ENCODE measurements at regions not wholly inside any gene's neighbourhood (a gene's known extent, or its start where the extent isn't known, plus 50 kb on each side); places are given as distances from the start of the nearest gene placed in this dataset.

- TF ChIP-seq, protein P1, sequence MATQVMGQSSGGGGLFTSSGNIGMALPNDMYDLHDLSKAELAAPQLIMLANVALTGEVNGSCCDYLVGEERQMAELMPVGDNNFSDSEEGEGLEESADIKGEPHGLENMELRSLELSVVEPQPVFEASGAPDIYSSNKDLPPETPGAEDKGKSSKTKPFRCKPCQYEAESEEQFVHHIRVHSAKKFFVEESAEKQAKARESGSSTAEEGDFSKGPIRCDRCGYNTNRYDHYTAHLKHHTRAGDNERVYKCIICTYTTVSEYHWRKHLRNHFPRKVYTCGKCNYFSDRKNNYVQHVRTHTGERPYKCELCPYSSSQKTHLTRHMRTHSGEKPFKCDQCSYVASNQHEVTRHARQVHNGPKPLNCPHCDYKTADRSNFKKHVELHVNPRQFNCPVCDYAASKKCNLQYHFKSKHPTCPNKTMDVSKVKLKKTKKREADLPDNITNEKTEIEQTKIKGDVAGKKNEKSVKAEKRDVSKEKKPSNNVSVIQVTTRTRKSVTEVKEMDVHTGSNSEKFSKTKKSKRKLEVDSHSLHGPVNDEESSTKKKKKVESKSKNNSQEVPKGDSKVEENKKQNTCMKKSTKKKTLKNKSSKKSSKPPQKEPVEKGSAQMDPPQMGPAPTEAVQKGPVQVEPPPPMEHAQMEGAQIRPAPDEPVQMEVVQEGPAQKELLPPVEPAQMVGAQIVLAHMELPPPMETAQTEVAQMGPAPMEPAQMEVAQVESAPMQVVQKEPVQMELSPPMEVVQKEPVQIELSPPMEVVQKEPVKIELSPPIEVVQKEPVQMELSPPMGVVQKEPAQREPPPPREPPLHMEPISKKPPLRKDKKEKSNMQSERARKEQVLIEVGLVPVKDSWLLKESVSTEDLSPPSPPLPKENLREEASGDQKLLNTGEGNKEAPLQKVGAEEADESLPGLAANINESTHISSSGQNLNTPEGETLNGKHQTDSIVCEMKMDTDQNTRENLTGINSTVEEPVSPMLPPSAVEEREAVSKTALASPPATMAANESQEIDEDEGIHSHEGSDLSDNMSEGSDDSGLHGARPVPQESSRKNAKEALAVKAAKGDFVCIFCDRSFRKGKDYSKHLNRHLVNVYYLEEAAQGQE (IDR thresholded peaks at IDR 0.05; ENCODE audit: low read depth, low read length) = no peak
- TF ChIP-seq SPI1 (IDR thresholded peaks at IDR 0.05; ENCODE audit: borderline replicate concordance, insufficient read depth, low read depth, low read length) = no peak
- TF ChIP-seq CTCF (IDR thresholded peaks at IDR 0.05 in 2 of 3, conservative IDR thresholded peaks at IDR 0.05 in 1 of 3; ENCODE audit: control insufficient read depth in 2 of 3, extremely low read depth in 1 of 3, insufficient read depth in 1 of 3, low read depth in 3 of 3, low read length in 3 of 3) = no peak
- no peak for TF ChIP-seq EZH2 (IDR thresholded peaks at IDR 0.05; ENCODE audit: borderline replicate concordance, control insufficient read depth, low read depth, low read length)
- no peak for TF ChIP-seq JUND (IDR thresholded peaks at IDR 0.05; ENCODE audit: low read depth, low read length)
- TF ChIP-seq, protein P2, sequence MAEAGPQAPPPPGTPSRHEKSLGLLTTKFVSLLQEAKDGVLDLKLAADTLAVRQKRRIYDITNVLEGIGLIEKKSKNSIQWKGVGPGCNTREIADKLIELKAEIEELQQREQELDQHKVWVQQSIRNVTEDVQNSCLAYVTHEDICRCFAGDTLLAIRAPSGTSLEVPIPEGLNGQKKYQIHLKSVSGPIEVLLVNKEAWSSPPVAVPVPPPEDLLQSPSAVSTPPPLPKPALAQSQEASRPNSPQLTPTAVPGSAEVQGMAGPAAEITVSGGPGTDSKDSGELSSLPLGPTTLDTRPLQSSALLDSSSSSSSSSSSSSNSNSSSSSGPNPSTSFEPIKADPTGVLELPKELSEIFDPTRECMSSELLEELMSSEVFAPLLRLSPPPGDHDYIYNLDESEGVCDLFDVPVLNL (IDR thresholded peaks at IDR 0.05; ENCODE audit: low read depth, low read length) = no peak
- no peak for TF ChIP-seq ESRRA (IDR thresholded peaks at IDR 0.05; ENCODE audit: low read length)
Measured at GRCh38 chr4:20050768-20051167, 200.9 kb upstream of the SLIT2 start.

Data from GM12878 (cell line).